ENCODE measurements at regions not wholly inside any gene's neighbourhood (a gene's known extent, or its start where the extent isn't known, plus 50 kb on each side); places are given as distances from the start of the nearest gene placed in this dataset.
"Not testable (repeated sequence)": the region's sequence is repeated elsewhere in the genome, so short reads cannot be mapped to it uniquely, and the experiment has no call there.

DNA sequence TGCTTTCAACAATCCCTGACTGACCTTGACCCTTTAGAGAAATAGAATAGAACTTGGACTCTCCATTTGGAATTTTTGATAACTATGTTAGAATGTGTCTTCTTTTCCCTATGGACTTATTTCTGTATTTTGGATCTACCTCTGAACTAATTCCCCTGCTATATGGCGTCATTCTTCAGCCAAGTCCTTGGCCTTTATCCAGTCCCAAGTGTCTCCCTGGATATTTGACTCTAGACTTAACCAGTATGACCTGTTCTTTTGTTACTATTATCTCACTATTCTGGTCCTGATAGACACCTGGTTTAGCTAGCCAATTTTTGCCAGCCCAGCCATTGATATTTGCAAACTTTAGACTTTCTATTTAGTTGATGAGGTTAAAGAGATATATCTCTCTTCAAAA, 186.8 kb downstream of the KCNS3 start:
- DNase-seq = no peak

DNA sequence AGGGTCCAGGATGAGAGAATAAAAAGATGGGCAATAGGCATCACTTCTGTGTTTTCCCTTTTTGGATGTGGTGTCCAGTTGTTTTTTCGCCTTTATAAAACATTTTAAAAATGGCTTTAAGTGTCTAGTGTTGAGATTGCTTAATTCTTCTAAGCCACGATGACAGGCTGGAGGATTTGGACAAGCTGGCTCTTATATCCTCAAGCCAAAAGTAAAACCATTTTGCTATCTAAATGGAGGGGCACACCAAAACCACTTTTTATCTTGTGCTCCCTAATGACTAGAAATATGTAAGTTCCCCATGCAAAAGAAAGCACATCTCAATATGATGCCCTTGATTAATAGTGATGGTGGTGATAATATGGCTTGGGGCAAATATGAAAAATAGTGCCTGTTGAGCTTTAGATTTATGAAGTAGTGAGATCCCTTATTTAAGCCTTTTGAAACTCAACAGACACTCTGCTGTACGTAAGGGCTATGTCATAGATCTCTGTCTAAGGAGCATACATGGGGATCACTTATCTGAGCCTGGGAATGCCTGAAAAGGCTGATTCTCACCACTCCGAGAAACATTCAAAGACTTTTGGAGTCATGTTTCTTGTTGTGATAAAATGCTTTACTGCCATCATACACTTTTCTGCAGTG, 185.5 kb downstream of the KCNS3 start:
- no peak for DNase-seq

DNA sequence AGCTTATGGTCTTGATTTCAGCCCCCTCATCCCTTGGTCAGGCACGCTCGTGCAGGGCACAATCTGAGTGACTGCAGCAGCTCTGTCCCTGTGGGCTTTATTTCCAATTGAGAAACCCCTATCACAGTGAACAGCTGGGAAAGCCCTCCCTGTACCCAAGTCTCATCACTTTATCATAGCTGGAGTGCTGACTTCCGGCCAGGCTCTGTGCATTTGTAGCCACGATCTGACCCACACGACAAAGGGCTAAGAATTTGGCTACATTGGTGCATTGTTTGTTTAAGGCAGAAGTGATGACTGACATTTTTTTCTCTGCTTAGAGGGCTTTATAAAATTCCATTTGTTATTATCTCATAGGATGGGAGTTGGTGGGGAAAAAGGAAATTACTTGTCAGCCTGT, 184.4 kb downstream of the KCNS3 start:
- no peak for DNase-seq

DNA sequence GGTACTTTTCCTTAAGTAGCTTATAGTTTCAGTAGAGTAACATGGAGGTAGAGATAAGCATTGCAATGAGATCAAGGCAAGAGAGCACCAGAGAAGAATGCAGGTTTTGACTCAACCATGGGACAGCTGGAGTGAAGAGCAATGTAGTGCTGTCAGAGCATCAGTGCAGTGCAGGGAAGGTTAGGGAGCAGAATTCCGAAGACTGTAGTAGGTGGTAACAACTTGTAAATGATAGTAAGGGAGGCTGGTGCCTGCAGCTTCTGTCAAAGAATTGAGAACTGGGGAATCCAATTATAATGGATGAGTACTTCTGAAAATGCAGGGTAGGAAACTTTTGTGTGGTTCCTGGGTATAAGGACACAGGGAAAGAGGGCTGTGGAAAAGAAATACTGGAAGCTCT, 183.2 kb downstream of the KCNS3 start:
- no peak for DNase-seq

DNA sequence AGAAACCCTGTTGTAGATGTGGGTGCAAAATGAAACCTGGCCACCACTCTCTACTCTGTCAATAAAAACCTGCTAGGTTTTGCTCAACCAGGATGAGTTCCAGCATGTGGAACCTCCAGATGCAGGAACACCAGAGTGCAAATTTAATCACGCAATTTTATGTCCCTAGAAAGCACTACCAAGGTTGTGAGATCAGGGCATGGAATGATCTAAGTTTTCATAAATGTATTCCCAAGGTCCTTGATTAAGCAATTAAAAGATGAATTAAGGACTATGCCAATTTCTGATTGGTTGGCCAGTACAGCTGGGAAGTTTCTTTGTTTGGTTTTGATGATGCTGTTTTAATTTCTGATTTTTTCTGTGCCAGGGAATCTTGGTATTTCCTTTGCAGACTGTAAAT, 179.2 kb downstream of the KCNS3 start:
- no peak for DNase-seq

DNA sequence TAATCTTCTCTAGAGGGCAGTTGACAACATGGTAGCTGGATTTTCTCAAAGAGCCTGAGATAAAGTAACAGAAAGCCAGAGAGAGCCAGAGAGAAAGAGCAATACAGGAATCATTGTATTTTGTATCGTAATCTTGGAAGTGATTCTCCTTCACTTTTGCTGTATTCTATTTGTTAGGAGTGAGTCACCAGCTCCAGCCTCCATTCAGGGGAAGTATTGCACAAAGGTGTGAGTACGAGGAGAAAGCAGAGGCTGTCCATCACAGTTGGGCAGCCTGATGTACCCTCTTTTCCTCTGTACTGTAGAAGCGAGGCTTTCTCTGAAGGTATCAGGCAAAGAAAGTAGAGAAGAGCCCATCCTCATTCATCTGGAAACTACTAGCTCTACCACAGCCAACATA, 176.8 kb downstream of the KCNS3 start:
- no peak for DNase-seq

DNA sequence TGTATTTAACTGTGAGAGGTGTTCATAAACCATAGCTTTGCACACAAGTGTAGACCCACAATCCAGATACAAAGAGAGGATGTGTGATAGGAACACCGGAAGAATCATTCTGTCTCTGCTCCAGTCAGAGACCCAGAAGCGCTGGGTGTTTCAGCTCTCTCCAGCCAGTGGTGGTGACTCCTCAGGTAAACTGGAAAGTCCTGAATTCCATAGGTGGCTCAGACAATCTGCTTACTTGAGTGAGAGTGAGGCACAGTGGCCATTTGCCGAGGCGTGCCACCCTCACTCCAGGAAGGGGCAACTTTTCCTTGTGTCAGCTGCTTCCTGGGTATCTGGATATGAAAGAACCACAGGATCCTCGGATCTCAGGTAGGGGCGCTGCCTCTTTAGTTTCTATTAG, 171.5 kb downstream of the KCNS3 start:
- DNase-seq = no peak

DNA sequence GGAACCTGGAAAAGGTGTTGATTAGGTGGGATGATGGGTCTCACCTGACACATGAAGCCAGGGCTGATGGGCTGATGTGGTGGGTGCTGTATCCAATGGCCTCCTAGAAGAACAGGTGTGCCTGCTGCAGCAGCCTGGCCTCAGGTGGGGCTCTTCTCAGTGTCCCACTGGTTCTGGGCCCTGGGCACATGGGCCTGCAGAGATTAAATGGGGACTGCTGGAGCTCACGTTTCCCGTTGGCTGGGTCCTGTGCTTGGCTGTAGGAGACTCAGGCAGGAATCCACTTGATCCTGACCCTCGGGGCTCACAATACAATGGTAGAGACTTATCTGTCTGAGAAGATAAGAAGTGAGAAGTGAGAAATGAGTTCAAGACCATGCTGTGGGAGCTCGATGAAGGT, 170.9 kb downstream of the KCNS3 start:
- no peak for DNase-seq

DNA sequence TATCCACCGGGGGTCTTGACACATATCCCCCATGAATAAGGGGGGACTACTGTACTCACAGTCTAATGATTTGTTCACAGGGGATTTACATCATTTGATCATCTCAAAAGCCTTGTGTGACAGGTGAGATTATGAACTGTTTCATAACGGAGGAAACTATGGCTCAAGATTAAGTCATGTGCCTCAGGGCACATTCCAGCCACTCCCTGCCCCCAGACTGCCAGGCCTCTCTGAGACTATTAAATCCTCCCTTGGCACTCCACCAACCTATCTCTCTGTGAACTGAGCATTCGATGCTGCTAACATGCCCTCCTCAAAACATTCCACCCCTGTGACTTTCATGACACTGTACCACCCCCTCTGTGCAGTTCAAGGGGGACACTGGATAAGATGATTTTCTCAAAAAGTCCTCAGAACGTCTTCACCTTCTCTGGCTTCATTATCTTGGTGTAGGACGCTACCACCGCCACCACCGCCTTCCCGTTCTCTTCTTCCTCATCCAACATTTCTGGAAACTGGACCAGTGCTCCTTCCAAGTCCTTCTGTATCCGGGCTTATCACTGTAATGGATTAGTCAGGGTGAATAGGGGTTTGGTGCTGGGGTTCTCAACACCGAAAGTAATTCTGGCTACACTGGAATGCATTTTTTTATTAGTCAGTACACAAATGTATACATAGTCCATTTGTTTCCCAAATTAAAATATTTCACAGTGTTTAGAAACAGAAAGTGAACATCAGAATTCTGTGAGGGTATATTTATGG, 169.6 kb downstream of the KCNS3 start:
- DNase-seq = no peak

DNA sequence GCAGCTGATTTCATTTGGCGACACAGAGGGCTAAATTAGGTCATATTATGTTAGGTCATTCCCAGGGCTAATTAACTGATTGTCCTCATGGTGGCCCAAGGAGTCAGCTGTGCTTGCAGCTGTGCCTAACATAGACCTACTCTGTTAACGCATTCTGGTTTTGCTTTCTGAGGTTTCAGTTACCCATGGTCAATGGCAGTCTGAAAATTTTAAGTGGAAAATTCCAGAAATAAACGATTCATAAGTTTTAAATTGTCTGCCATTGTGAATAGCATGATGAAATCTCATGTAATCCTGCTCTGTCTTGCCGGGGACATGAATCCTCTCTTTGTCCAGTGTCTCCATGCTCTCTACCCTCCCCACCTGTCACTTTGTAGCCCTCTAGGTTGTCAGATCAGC, 168.7 kb downstream of the KCNS3 start:
- DNase-seq = no peak

DNA sequence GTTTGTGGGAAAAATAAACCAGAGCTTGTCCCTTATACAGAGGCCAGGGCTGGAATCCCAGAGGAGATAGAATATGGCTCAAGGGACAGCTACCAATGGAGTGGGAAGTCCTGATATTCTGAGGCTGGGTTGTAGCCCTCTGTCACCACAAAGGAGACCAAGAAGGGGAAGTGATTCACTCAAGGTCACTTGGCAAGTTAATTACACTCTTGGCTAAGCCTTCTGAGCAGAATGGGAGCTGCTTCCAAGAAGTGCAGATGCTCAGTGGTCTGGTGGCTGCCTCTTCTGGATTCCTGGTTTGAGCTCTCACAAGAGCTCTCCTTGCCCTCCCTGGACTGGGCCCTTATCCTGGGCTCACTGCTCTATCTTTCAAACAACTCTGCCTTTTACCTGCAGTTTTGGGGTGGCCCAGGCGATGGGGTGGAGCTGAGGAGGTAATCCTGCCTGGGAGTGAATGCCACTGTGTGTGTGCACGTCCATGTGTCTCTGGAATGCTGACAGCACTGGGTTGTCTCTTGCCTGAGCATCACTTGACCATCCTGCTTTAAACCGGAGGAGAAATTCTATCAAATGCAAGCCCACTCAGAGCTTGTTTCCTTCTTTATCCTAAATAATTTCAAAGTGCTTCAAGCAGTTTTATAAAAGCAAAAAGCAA, 168.2 kb downstream of the KCNS3 start:
- DNase-seq = no peak

DNA sequence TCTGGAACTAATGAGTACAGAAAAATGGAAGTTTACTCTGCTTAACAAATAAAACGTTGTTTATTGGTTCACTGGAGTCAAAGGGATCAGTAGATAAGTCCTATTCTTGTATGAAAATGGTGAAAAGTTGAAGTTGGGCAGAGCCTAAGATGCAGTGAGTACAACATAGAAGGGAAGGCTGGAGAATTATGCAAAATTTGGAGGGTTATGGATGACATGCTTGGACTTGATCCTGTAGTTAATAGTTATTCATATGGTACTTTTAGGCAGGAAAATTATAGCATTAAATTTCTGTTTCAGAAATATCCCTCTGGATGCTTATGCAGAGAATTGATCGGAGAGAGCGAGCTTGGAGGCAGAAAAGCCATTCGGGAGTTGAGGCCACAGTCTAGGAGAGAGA, 167.6 kb downstream of the KCNS3 start:
- DNase-seq = no peak

DNA sequence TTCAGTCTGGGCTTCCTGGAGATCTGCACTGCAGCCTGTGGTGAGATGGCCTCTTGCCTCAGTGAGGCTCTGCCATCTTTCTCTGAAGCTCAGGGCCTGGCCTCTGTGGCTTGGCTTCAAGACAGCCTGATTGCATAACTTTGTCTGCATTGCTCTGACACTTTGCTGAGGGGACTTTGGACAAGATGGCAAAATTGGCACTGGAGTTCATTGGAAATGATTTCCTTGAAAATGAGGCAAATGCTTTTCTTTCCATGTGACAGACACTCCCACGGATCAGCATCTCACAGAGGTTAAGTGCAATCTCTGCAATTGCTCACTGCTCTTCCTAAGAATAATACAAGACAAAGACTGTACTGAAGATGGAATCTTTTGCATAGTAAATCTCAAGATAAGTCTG, 166.8 kb downstream of the KCNS3 start:
- DNase-seq = no peak

DNA sequence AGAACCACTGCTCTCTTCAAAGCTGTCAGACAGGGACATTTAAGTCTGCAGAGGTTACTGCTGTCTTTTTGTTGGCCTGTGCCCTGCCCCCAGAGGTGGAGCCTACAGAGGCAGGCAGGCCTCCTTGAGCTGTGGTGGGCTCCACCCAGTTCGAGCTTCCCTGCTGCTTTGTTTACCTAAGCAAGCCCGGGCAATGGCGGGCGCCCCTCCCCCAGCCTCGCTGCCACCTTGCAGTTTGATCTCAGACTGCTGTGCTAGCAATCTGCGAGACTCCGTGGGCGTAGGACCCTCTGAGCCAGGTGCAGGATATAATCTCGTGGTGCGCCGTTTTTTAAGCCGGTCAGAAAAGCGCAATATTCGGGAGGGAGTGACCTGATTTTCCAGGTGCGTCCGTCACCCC, 138.9 kb downstream of the KCNS3 start:
- not testable (repeated sequence) for DNase-seq

DNA sequence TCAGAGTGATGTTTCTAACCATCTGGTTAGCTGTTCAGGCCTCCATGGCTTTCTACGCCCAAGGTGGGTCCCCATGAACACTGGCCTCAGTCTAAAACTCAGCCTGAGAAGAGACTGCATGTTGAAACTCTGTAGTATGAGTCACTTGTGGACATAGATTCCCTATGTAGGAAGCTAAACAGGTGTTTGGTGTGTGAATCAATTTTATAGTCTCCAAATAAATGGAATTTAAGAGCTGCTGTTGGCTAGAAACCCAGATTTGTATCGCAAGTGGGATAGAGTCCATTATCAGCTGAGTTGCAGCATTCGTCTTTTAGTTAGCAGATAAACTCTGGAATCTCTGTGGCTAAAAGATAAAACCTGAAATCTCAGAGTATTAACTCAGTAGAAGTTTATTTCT, 131.4 kb downstream of the KCNS3 start:
- DNase-seq = no peak

DNA sequence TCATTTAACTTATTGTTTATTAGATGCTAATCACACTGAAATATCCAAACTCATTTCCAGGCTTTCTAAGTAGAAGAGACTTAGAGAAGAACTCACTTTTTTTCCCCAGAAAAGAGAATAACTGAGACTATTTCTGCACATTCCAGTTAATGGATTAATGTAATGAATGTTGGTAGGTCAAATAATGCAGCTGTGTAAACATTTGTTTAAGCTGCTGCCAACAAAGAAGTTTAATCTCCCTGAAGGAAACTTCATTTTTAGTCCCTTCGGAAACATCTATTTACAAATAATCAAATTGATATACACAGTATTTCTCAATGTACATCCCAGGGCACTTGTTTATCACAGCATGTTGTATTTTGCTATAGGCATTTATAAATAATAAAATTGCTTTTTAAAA, 126.9 kb downstream of the KCNS3 start:
- no peak for DNase-seq

DNA sequence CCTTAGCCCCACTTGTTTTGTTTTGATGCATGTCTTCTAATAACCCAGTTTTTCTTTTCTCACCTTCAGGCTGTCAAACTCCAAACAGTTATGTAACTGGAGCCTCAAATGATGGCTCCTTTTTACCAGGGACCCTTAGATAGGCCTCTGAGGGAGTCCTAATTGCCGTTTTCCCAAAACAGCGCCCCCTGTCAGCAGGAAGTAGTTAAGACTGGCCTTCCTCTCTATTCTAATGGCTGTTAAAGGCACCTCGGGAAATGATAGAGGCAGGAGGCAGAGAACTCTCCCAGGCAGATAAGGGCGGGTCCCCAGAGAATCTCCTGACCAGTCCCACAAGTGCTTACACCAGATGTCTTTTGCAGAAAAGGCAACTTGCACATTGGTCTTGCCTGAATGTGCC, 123.2 kb downstream of the KCNS3 start:
- DNase-seq = no peak

DNA sequence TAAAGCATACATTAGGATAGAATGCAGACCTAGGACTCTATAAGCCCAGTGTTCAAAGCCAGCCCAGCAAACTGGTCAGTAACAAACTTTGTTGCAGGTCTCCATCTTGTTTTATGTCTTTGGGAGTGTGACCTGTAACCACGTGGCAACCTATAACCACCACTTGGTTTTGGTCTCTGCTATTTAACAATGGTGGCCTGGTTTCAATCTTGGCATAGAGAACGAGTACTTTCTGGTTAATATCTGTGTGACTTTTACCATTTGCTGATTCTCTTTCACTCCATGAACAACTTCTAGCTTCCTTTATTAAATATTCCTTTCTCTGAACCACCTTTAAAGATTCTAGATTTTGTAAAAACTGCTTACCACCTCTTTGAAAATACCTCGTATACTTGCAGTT, 118.5 kb downstream of the KCNS3 start:
- DNase-seq = no peak

DNA sequence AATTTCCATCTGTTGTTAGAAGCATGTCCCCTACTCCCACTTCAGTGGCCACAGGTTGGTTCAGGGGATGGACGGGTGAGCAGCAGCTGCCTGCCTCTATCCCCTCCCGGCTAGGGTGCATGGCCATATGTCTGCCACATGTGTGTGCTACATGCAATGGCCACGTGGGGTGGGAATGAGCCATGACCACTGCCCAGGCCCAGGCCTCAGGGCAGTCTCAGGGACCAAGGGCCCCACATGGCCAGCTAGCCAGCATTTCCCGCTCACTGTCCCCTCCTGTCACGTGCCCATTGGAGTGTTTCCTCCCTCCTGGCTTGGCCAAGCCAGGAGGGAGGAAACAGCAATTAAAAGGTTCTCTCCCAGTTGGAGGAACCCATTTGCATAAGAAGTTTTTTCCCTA, 117.1 kb downstream of the KCNS3 start:
- no peak for DNase-seq
